G401 (cell line): ENCODE measurements at regions not wholly inside any gene's neighbourhood (a gene's known extent, or its start where the extent isn't known, plus 50 kb on each side); places are given as distances from the start of the nearest gene placed in this dataset.

Experiments used
- DNase-seq: peaks from one replicate; pipeline ENCODE4 v3.0.0-alpha.2; 2015; ENCODE audit warnings: low spot score
- in situ Hi-C: cut with HindIII; loops from 2 replicates; pipeline ENCODE4 v1.10.0; 2016; ENCODE audit warnings: low sequenced_read_pairs, mixed read lengths

DNA sequence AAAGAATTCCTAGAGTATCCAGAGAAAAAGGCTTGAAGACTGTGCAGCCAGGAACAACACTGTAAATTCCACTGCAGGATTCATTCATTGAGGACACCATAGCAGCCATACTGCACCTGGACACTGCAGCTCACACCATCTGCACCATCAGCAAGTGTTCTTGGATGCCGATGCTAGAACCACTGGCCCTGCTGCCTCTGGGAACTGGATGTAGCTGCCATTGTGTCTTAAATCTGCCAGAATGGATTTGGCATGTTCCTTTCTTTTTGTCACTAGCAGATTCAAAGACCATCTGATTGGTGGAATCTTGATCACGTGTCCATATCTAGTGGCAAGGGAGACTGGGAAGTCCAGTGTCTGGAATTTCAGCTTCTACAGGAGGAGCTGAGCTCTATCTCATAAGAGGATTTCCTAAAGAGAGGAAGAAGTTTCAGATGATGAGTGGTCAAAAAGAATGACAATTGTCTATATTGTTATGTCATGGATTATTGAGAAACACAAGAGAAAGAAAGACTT lies 278.3 kb upstream of the ANKRD55 start:
- DNase-seq, result no peak
- in situ Hi-C loops, result no loop called here

DNA sequence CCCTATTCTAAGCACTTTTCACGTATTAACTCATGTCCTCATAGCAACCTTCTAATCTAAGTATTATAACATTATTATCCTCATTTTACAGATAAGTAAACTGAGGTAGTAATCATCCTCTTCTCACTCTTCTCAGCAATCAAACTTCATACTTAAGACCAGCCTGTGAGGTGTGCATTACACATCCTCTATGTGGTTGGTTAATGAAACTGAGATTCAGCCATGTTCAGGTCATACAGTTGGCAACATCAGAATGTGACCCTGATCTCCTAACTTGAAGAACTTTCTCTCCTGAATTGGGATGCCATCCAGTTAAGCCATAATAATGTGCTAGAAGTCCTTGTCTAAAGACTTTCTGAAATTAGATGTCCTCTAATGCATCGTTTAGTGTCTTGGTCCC lies 275.1 kb upstream of the ANKRD55 start:
- in situ Hi-C loops, result no loop called here

DNA sequence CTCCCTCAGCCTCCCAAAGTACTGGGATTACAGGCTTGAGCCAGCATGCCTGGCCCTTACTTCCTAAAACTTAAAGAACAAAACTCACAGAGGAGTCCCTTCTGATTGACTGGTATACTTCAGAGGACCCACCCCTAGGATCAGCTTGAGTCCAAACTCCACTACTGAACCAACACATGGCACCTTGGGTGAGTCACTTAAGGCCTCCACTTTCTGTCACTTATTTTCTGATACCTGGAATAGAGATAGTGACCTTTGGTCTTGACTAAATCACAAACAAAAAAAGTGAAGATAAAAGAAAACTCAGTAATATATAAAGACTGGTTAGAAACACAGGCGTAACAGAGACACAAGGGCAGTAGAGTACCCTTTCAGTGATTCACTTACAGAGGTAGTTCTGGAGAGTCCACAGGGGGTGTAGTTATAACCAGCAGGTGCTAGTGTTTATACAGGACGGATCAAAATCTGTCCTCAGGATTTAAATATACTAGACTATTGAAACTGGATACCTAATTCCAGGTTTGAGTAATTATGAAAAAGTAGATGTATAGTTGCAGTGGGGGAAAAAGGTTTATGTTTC lies 274.3 kb upstream of the ANKRD55 start:
- in situ Hi-C loops, result no loop called here

More for the DNA sequence above, 275.1 kb upstream of the ANKRD55 start:
- DNase-seq, result no peak

DNA sequence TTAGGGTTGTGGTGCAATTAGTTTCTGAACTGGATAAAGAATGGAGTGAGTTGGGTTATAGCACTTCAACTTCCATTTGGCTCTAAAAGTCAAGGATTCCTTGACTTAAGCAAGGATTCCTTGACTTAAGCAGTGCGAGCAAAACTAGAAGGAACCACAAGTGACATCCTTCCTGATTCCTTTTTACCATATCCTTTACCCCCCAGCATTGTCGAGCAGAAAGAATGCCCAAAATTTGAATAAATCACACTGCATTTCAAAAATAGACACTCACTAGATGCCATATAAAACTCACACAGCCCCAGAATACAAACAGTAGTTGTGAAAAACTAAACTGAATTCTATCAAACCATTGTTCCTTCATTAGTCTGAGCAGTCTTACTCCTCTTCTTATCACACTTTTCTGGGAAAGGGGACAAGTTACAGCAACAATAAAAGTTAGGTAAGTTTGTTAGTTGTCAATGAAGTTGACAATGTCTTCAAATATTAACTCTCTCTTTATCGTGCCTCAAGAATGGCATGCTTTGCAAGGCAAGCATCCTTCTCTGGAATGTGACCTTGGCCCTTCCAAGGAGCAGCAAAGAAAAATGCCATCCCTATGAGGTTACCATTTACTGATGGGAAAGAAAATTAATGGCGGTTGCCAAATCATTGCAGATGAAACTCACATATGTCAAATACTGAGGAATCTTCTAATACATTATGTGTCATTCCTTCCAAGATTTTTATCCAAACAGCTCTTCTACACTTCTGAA lies 273.3 kb upstream of the ANKRD55 start:
- in situ Hi-C loops, result no loop called here
- no peak for DNase-seq

More for the DNA sequence above, 274.3 kb upstream of the ANKRD55 start:
- no peak for DNase-seq

DNA sequence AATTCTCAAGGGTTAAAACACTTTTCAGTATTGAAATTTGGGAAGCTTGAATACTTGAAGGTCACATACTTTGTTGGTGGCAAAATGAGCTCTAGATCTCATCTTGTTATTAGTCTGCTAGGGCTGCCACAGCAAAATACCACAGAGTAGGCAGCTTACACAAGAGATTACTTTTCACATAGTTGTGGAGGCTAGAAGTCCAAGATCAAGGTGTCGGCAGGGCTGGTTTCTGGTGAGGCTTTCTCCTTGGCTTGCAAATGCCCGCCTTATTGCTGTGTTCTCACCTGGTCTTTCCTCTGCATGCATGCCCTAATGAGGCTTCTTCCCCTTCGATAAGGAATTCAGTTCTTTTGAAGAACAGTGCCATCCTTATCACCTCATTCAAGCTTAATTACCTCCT lies 270.8 kb upstream of the ANKRD55 start:
- DNase-seq, result no peak
- in situ Hi-C loops, result no loop called here

DNA sequence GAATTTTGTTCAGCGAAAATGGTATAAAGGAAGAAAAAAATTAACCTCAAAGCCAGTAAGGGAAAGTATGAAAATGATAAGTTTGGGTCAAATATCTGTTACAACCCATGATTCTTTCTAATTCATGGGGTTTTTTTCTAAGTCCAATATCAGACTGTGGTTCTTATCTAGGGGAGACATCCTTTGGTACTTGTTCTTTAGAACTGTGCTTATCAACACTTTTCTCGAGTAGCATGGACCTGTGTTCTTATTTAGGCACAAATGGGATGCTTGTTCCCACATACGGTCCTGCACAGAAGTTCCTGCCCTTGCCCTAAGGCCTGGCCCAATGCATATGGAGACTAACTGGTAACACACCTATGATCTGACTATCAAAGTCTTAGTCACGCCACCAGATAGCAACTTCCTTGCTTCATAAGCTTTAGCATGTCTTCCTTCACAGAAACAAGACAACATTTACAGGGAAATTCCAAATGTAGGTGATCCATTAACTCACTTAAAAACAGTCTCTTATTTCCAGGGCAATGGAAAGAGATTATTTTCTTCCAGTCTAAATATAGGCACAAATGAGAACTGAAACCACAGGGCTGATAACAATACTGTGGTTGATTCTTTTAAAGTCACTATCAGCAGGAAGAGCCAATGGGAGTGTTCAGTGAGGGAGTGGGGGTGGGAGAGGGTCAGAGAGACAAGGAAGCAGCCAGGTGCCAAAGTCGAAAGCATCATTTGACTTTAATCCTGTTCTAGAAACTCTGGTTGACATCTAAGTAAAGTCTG lies 268.8 kb upstream of the ANKRD55 start:
- DNase-seq, result no peak
- in situ Hi-C loops, result no loop called here

DNA sequence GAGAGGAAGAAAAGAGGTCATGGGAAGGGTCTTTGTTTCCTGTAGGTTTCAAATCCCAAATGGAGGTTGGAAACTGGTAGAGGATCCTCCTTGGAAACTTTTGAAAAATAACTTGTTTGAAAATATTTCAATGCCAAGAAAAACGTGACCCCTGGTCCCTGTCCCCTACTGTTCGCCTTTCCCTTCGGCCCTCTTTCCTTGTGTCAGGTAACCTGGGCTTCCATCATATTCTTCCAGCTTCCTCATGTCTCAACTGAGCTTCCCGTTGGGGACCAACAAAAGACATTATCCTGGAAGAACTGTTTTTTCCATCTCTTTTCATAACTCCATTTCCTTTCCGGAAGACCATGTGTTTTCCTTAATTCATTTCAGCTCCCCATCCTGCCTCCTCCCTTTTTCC lies 266.8 kb upstream of the ANKRD55 start:
- DNase-seq, result no peak
- in situ Hi-C loops, result no loop called here

DNA sequence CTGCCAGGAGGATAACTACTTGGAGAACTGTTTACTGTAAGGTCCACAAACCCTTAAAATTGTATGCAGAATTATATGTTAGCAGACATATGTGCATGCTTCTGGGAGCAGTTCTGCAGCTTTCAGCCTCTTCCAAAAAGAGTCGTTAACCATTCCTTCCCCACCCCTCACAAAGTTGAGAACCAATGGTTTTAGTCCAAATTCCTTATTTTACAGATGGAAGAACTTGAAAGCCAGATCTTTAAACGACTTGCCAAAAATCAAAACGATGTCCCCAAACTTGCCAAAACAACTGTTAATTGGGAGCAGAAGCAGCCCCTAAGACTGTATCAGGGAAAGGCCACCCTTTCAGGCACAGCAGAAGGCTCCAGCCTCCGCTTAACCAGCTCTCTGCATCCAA lies 266.4 kb upstream of the ANKRD55 start:
- in situ Hi-C loops, result no loop called here
- no peak for DNase-seq

DNA sequence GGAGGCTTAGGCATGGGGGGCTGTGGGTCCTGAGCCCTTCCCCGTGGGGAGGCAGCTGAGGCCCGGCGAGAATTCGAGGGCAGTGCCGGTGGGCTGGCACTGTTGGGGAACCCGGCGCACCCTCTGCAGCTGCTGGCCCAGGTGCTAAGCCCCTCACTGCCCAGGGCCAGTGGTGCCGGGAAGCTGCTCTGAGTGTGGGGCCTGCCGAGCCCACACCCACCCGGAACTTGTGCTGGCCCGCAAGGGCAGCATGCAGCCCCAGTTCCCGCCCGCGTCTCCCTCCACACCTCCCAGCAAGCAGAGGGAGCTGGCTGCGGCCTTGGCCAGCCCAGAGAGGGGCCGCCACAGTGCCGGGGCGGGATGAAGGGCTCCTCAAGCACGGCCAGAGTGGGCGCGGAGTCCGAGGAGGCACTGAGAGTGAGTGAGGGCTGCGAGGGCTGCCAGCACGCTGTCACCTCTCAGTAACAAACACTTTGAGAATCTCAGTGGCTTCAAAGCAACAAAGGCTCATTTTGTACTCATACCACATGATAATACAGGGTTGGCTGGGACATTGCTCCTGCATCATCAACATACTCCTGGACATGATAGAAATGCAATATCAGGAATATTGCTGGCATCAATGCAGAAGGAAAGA lies 265.7 kb upstream of the ANKRD55 start:
- in situ Hi-C loops, result no loop called here
- DNase-seq, result no peak

DNA sequence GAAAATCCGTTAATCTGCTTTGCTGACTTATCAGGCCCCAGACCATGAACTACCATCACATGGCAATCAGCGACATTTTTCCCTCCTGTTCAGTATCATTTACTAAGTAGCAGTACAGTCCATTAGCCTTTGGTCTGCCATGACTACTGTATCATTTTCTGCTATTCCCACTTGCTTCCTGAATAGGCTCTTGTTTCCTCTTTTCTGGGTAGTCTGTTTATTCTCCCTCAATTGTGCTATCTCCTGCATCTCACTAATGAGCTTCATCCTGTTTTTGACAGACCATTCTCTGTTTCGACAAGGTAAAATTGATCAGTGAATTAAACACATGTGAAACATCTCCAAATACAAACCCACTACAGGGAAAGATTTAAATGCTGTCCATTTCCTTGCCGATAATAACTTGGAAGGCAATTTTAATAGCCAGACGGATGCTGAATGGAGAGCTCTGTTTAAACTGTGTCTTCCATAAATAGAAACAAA lies 263.5 kb upstream of the ANKRD55 start:
- DNase-seq, result no peak
- in situ Hi-C loops, result no loop called here

DNA sequence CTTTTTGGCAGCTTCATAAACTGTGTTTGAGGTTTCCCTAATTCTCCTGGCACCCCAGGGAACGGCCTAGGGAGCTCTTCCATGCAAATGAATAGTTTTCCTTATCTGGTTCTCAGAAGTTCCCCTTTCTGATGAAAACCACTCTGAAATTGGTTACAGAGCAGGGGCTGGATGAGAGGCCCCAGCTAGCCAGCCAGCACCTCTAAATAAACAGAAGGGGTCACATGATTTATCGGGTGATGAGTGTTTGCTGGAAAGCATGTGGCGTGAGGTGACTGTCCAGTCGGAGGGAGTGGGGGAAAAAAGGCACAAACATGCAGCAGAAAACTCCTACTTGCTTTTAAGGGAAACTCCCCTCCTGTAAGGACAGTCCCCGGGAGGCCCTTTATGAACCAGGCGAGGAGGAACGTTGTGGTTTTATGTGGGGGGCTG lies 261.2 kb upstream of the ANKRD55 start:
- in situ Hi-C loops, result no loop called here
- no peak for DNase-seq

DNA sequence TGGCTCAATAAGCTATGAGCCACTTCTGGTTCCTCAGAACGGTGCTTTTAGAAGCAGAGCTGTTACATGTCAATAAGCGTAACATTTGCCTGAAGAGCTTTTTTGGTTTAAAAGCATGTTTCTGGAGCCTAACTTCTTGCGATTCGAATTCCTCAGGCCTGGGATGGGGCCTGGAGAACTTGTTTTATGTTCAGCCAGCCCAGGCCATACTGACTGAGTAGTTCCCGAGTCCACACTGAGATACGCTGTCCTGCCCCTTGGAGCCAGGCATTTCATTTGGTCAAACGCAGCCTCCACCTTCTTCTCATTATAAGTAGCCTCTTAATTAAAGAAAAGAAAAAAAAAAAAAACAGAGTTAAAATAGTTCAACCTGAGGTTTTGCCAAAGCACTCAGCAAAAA lies 260.6 kb upstream of the ANKRD55 start:
- no peak for DNase-seq
- in situ Hi-C loops, result no loop called here

DNA sequence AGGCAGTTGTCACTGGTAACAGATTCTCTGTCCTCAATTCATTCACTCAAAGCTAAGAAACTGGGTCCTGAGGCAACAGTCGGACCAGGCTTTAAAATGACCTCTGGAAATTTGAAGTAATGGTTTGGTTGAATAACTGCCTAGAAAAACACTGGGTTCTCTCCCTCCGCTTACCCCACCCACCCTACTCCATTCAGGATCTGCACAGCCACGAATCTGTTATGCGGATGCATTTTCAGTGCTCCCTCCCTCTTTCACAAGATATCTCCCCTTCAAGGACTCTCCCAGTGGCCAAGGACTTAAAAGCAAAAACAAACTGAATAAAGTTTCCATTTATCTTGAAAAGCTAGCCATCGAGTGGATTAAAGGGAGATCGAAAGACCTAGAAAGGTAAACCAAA lies 260.2 kb upstream of the ANKRD55 start:
- no peak for DNase-seq
- in situ Hi-C loops, result no loop called here

DNA sequence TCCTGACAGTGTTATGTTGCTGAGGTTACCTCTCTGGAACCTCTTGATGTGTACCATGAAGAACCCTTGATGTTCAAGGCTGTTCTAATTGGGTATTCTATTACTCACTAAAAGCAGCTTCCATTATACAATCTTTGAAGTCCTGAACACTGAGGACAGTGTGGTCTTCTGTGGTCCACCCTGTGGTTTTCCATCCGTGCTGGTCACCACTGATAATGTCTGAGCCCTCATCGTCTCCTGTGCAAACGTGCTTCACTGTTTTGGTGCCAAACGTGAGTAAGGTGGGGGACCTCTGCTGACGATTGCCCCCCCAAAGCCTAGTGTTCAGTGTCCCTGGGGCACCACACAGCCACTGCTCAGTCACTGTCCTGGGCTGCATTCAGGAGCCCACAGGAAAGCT lies 259.7 kb upstream of the ANKRD55 start:
- in situ Hi-C loops, result no loop called here
- DNase-seq, result no peak

DNA sequence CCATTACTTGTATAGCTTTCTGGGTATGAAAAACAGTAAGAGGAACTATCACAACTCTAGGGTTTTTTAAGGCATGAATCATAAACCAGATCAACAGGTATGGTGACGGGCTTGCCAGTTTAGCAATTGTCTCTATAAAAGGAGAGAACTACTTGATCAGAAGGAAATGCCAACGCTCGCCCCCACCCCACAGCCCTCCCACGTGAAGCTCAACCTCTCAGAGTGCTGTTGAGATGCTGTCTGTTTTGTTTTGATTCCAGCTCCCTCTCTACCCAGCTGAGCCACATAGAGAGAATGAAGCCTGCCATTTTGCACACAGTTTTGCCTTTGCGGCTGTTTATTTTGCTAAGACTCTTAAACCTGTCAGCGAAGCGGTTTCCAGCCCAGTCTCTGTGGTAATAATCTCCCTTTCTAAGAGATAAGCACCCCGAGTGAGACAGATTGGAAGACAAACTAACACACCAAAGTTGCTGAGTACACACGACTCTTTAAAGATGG lies 257.9 kb upstream of the ANKRD55 start:
- in situ Hi-C loops, result no loop called here
- no peak for DNase-seq

DNA sequence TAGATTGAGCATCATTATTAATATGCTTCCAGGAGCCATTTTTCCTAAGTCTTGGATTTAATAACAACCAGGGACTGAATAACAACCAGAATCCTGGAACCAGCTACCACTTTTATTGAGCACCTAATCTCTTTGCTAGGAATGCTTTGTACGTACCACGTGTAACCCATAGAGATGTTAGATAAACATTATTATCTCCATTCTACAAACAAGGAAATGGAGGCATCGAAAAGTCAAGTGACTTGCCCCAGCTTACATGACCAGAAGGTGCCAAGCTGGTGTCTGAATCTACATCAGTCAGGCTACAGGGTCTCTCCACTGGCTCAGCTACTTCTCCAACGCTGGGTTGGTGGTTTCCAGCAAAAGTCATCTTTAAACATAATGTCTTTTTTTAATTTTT lies 256.1 kb upstream of the ANKRD55 start:
- no peak for DNase-seq
- in situ Hi-C loops, result no loop called here

DNA sequence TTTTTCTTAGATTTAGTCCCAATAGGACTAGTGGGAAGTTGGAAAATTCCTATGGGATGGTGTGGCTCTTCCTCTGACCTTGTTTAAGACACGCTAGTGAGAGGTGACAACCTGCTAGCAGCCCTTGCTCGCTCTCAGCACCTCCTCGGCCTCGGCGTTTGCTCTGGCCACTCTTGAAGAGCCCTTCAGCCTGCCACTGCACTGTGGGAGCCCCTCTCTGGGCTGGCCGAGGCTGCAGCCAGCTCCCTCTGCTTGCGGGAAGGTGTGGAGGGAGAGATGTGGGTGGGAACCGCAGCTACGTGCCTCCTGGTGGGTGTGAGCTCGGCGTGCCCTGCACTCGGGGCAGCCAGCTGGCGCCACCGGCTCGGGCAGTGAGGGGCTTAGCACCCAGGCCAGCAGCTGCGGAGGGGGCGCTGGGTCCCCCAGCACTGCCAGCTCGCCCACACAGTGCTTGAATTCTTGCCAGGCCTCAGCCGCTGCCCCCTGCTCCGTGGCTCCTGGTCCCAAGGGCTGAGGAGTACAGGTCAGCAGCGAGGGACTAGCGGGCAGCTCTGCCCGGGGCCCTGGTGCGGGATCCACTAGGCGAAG lies 254.5 kb upstream of the ANKRD55 start:
- in situ Hi-C loops, result no loop called here
- no peak for DNase-seq

DNA sequence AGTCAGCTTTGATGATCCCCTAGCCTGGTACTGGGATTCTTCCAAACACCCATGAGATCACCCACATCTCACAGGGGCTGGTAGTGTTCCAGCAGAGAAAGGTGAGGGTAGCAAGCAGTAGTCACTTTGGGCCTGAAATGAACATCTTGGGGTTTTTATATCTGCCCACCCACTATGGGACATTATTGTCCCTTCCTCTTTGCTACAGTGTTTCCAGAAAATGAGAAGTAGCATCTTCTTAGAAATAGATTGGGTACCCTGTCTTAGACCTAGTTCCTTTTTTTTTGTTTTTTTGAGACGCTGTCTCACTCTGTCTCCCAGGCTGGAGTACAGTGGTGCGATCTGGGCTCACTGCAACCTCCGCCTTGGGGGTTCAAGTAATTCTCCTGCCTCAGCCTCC lies 249.2 kb upstream of the ANKRD55 start:
- in situ Hi-C loops, result no loop called here
- DNase-seq, result no peak
